Fibroblast of lung (primary cell): ENCODE measurements at regions not wholly inside any gene's neighbourhood (a gene's known extent, or its start where the extent isn't known, plus 50 kb on each side); places are given as distances from the start of the nearest gene placed in this dataset.

ENCODE experiments used
- DNase-seq, 2 donors: peaks; one replicate each; pipeline versions ENCODE4 v3.0.0 to v3.0.0-alpha.2; 2010; ENCODE audit warnings: low read depth in 2 of 2
- H2AFZ ChIP-seq: 2 replicates; pipeline ENCODE4 v1.5.1; 2012; ENCODE audit warnings: low read length, control low read depth, inconsistent platforms
- H3K27ac ChIP-seq: 2 replicates; pipeline ENCODE4 v1.5.1; 2011; ENCODE audit warnings: low read length, control low read depth; ENCODE audit not compliant: insufficient read depth
- H3K27me3 ChIP-seq: 2 replicates; pipeline ENCODE4 v1.5.1; 2011; ENCODE audit warnings: mild to moderate bottlenecking, low read length; ENCODE audit not compliant: control insufficient read depth, insufficient read depth
- H3K36me3 ChIP-seq: 2 replicates; pipeline ENCODE4 v1.5.1; 2011; ENCODE audit warnings: low read length; ENCODE audit not compliant: control insufficient read depth, insufficient read depth
- H3K4me1 ChIP-seq: 2 replicates; pipeline ENCODE4 v1.5.1; 2011; ENCODE audit warnings: low read length; ENCODE audit not compliant: control insufficient read depth, insufficient read depth; ENCODE audit errors: extremely low read depth
- H3K4me2 ChIP-seq: 2 replicates; pipeline ENCODE4 v1.5.1; 2011; ENCODE audit warnings: low read length, control low read depth; ENCODE audit not compliant: insufficient read depth; ENCODE audit errors: extremely low read depth
- H3K4me3 ChIP-seq, 4 experiments: fragments of 200-600 bp in 1 of 4; sonication (generic) in 1 of 4; replicated peaks in 1 of 4; 2 replicates each; pipeline ENCODE4 v1.5.1; 2011 to 2016; ENCODE audit warnings: low read length in 4 of 4, low read depth in 3 of 4, mild to moderate bottlenecking in 3 of 4, control low read depth in 2 of 4, inconsistent platforms in 1 of 4, mixed read lengths in 1 of 4; ENCODE audit not compliant: insufficient read depth in 1 of 4; ENCODE audit errors: control extremely low read depth in 1 of 4
- H3K79me2 ChIP-seq: 2 replicates; pipeline ENCODE4 v1.5.1; 2012; ENCODE audit warnings: mild to moderate bottlenecking, low read length, inconsistent platforms; ENCODE audit not compliant: control insufficient read depth, insufficient read depth
- H3K9ac ChIP-seq: 2 replicates; pipeline ENCODE4 v1.5.1; 2011; ENCODE audit warnings: mild to moderate bottlenecking, low read length, control low read depth; ENCODE audit not compliant: insufficient read depth
- H3K9me3 ChIP-seq: 2 replicates; pipeline ENCODE4 v1.5.1; 2012; ENCODE audit warnings: low read depth, low read length; ENCODE audit not compliant: control insufficient read depth, insufficient read depth
- H4K20me1 ChIP-seq: 2 replicates; pipeline ENCODE4 v1.5.1; 2011; ENCODE audit warnings: low read length; ENCODE audit not compliant: control insufficient read depth, insufficient read depth; ENCODE audit errors: extremely low read depth
- EZH2 ChIP-seq: IDR thresholded peaks from 2 replicates; pipeline ENCODE4 v1.5.1; 2012; ENCODE audit warnings: low read length, control low read depth, mild to moderate bottlenecking; ENCODE audit errors: missing control alignments
- TF ChIP-seq, protein P1 (sequence below), 2 donors: IDR thresholded peaks in 1 of 2; conservative IDR thresholded peaks in 1 of 2; 1 replicate in 1 of 2; 2 replicates in 1 of 2; pipeline ENCODE4 v1.5.1; 2011 to 2012; ENCODE audit warnings: low read length in 2 of 2, control low read depth in 1 of 2, inconsistent platforms in 1 of 2, low read depth in 1 of 2, mild to moderate bottlenecking in 1 of 2

DNA sequence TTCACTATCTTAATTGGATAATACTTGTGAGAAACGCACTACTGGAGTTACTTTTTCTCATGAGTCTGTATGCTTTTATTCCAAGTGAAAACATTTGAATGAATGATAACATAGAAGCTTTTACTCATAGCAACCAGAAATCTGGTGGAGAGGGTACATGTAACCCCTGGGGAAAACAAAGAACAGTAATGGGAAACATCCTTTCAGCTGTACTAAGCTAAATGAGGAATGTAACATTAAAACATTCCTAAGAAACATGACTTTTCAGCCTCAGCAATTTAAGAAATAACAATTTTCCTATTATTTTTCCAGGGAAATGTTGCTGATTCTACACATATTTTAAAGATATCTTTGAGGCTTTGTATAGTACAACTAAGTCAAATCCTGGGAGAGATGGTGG is 97.2 kb upstream of the CEP126 start:
- Histone ChIP-seq H3K4me3 (no peak overlapping the region), H3K4me2 (no peak overlapping the region), H3K27me3 (no peaks in the 10 kb centered on the region), H3K36me3 (no peaks in the 10 kb centered on the region), H2AFZ (no peak overlapping the region), H3K27ac (no peak overlapping the region), H3K9ac (no peak overlapping the region), H4K20me1 (no peaks in the 10 kb centered on the region), H3K9me3 (no peaks in the 10 kb centered on the region), H3K4me1 (no peaks in the 10 kb centered on the region), H3K79me2 (no peaks in the 10 kb centered on the region)
- DNase-seq = no peak
- no peak for TF ChIP-seq EZH2
- TF ChIP-seq, protein P1, sequence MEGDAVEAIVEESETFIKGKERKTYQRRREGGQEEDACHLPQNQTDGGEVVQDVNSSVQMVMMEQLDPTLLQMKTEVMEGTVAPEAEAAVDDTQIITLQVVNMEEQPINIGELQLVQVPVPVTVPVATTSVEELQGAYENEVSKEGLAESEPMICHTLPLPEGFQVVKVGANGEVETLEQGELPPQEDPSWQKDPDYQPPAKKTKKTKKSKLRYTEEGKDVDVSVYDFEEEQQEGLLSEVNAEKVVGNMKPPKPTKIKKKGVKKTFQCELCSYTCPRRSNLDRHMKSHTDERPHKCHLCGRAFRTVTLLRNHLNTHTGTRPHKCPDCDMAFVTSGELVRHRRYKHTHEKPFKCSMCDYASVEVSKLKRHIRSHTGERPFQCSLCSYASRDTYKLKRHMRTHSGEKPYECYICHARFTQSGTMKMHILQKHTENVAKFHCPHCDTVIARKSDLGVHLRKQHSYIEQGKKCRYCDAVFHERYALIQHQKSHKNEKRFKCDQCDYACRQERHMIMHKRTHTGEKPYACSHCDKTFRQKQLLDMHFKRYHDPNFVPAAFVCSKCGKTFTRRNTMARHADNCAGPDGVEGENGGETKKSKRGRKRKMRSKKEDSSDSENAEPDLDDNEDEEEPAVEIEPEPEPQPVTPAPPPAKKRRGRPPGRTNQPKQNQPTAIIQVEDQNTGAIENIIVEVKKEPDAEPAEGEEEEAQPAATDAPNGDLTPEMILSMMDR (conservative IDR thresholded peaks at IDR 0.05 in 1 of 2, IDR thresholded peaks at IDR 0.05 in 1 of 2; ENCODE audit: low read depth in 1 of 2, low read length in 2 of 2) = no peak

DNA sequence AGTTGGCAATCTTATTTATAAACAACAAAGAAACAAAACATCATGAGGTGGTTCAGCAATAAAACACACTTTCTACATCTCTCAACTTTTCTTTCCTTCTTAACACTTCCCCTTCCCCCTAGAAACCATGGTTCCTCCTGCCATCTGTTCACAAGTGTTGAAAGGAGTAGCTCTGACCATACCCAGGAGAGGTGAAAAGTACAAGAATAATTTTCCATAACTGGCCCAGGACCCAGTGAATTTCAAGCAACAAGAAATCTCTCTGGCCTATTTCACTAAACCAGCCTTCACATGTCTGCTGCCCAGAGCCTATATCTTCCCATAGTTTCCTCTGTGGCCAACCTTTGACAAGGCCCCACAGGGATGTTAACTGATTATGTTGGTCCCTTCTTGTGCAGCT is 98.2 kb upstream of the CEP126 start:
- Histone ChIP-seq H3K36me3 (no peaks in the 10 kb centered on the region), H3K4me3 (no peak overlapping the region), H4K20me1 (no peaks in the 10 kb centered on the region), H3K9me3 (no peaks in the 10 kb centered on the region), H3K27ac (no peak overlapping the region), H3K9ac (no peak overlapping the region), H3K27me3 (no peaks in the 10 kb centered on the region), H3K79me2 (no peaks in the 10 kb centered on the region), H3K4me2 (no peak overlapping the region), H2AFZ (no peak overlapping the region), H3K4me1 (no peaks in the 10 kb centered on the region)
- TF ChIP-seq EZH2 = no peak
- TF ChIP-seq, protein P1 (conservative IDR thresholded peaks at IDR 0.05 in 1 of 2, IDR thresholded peaks at IDR 0.05 in 1 of 2; ENCODE audit: low read depth in 1 of 2, low read length in 2 of 2) = no peak
- no peak for DNase-seq

DNA sequence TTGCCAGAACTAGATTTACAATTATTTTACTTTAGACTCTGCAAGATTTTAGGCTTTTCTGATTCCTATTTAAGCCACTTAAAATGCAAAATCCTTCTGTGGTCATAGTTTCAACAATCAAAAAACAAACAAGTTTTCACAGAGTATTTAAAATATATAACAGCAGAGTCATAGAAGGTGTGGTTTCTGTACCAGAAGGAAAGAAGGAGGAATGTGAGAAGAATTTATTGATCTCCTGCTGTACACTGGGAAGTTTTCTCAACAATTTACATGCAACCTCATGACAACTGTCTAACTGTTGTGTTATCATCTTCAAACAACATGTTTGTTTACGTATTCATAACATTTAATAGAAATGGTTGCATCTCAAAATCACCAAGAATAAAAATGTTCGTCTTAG is 102.3 kb upstream of the CEP126 start:
- no peak overlapping the region for H3K4me2 ChIP-seq
- no peaks in the 10 kb centered on the region for H3K27me3 ChIP-seq
- no peak for DNase-seq

More for the DNA sequence above, 102.3 kb upstream of the CEP126 start:
- no peak overlapping the region for H2AFZ ChIP-seq
- no peaks in the 10 kb centered on the region for H3K79me2 ChIP-seq
- H3K9ac ChIP-seq = no peak overlapping the region
- no peak overlapping the region for H3K4me3 ChIP-seq
- no peaks in the 10 kb centered on the region for H3K4me1 ChIP-seq
- no peaks in the 10 kb centered on the region for H4K20me1 ChIP-seq
- H3K9me3 ChIP-seq = no peaks in the 10 kb centered on the region
- TF ChIP-seq, protein P1 (conservative IDR thresholded peaks at IDR 0.05 in 1 of 2, IDR thresholded peaks at IDR 0.05 in 1 of 2; ENCODE audit: low read depth in 1 of 2, low read length in 2 of 2) = no peak
- no peak for TF ChIP-seq EZH2
- no peak overlapping the region for H3K27ac ChIP-seq
- no peaks in the 10 kb centered on the region for H3K36me3 ChIP-seq
